NB4 (cell line): ENCODE measurements at regions not wholly inside any gene's neighbourhood (a gene's known extent, or its start where the extent isn't known, plus 50 kb on each side); places are given as distances from the start of the nearest gene placed in this dataset.
A peak's percentile ranks its signal among the peaks of the same experiment; 100 is the strongest.

Experiments
- DNase-seq: peaks from one replicate; pipeline ENCODE4 v3.0.0; 2010; ENCODE audit warnings: low read depth
- H3K4me3 ChIP-seq: one replicate; pipeline ENCODE4 v1.5.1; 2011; ENCODE audit warnings: mild to moderate bottlenecking, low read depth, low read length, moderate library complexity
- MYC ChIP-seq: IDR thresholded peaks from 2 replicates; pipeline ENCODE4 v1.6.1; 2011; ENCODE audit warnings: low read depth, low read length
- POLR2A ChIP-seq: IDR thresholded peaks from 2 replicates; pipeline ENCODE4 v1.6.1; 2011; ENCODE audit warnings: mild to moderate bottlenecking; ENCODE audit not compliant: insufficient read length; ENCODE audit errors: extremely low read depth
- TF ChIP-seq, protein P1 (sequence below): IDR thresholded peaks from one replicate; pipeline ENCODE4 v1.5.1; 2012; ENCODE audit warnings: low read depth, low read length
- TF ChIP-seq, protein P2 (sequence below): IDR thresholded peaks from 2 replicates; pipeline ENCODE4 v1.6.1; 2011; ENCODE audit warnings: low read depth, low read length

DNA sequence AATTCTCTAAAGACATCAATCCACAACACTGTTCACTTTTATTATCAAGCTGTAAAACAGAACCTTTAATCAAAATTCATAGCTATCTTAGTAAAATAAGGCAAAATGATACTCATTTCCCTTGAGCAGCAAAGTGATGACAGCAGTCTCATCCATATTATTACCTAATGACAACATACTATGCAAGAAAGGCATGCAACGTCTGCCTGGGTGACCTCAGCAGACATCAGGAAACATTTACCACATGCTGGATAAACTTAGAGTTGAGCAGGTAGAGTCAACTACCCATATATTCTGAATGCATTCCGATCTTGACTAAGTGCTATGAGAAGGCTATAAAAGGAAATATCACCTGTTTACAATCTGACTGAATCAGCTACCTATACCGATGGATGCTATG is 145.1 kb downstream of the SIPA1L2 start:
- DNase-seq, result no peak
- TF ChIP-seq MYC, result no peak
- TF ChIP-seq POLR2A, result no peak
- TF ChIP-seq, protein P1, sequence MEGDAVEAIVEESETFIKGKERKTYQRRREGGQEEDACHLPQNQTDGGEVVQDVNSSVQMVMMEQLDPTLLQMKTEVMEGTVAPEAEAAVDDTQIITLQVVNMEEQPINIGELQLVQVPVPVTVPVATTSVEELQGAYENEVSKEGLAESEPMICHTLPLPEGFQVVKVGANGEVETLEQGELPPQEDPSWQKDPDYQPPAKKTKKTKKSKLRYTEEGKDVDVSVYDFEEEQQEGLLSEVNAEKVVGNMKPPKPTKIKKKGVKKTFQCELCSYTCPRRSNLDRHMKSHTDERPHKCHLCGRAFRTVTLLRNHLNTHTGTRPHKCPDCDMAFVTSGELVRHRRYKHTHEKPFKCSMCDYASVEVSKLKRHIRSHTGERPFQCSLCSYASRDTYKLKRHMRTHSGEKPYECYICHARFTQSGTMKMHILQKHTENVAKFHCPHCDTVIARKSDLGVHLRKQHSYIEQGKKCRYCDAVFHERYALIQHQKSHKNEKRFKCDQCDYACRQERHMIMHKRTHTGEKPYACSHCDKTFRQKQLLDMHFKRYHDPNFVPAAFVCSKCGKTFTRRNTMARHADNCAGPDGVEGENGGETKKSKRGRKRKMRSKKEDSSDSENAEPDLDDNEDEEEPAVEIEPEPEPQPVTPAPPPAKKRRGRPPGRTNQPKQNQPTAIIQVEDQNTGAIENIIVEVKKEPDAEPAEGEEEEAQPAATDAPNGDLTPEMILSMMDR, result no peak
- TF ChIP-seq, protein P2, sequence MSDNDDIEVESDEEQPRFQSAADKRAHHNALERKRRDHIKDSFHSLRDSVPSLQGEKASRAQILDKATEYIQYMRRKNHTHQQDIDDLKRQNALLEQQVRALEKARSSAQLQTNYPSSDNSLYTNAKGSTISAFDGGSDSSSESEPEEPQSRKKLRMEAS, result no peak
- H3K4me3 ChIP-seq, result no peak overlapping the region

DNA sequence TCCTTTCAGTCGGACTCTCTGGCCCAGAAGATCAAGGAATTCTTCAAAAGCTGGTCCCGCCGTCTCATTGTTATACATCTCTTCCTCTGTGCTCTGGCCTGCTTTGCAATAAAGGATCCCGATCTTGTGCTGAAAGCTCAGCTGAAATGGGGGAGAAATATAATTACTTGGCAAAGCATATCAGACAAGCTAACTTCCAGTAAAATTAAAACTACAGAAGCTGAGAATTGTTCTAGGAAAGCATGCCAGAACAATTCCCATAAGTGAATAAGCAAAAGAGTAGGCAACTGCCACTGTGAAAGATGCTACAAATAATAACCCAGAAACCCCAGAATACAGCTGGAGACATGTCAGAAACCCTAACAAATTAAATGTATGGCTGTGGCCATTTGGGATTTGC is 146.1 kb downstream of the SIPA1L2 start:
- DNase-seq, result no peak
- TF ChIP-seq POLR2A, result no peak
- no peak for TF ChIP-seq MYC
- TF ChIP-seq, protein P2, result no peak
- TF ChIP-seq, protein P1, result no peak
- no peak overlapping the region for H3K4me3 ChIP-seq

- H3K4me3 ChIP-seq, result no peak overlapping the region
- DNase-seq, result no peak
- TF ChIP-seq MYC (no peak), POLR2A (no peak)
- TF ChIP-seq, protein P1, result no peak
- TF ChIP-seq, protein P2, result no peak
Observed at GRCh38 chr1:232481091-232481490, 148.8 kb downstream of the SIPA1L2 start.

- peak; percentile 21 for DNase-seq
- TF ChIP-seq POLR2A (no peak), MYC (no peak)
- TF ChIP-seq, protein P2, result no peak
- TF ChIP-seq, protein P1, result no peak
Observed at GRCh38 chr1:232477728-232478127, 152.2 kb downstream of the SIPA1L2 start.

DNA sequence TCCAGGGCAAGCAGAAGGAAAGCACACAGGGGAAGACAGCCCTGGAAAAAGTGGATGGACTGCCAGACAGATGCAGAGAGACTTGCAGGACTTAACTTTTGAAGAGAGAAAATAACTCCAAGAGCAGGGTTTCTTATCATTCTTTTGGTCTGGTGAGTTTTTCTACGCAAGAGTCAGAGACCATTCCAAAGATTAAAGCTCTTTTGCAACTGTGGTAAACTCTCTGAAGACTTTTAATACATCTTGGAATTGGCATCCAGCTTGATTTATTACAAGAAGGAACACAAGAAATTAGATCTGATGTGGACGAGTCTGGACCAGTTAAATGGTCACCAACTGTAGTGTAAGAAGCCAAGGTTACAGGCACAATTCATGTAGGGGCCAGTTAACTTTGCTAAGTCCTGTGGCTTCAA is 153.4 kb downstream of the SIPA1L2 start:
- DNase-seq, result no peak
- TF ChIP-seq, protein P1, result no peak
- no peak for TF ChIP-seq MYC
- TF ChIP-seq, protein P2, result no peak
- no peak for TF ChIP-seq POLR2A
- H3K4me3 ChIP-seq, result no peak overlapping the region

More at GRCh38 chr1:232477728-232478127, 152.2 kb downstream of the SIPA1L2 start:
- no peak overlapping the region for H3K4me3 ChIP-seq

DNA sequence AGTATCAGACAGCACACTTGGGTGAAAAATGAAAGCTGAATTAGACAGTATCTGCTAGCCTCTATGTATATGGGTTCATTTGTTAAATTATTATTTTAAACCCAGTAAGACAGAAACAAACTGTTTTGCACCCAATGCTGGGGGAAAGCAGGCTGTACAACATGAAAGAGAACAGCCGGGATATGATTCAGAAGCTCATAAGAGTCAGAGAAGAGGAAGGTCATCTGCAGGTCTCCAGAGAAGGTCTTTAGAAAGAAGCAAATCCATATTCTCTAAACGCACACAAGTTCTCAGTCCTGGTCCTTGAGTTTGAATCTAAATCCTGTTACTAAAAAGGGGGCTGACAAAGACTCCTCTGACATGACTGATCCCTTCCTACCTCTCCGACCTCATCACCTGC is 155.1 kb downstream of the SIPA1L2 start:
- TF ChIP-seq, protein P2, result no peak
- TF ChIP-seq, protein P1, result no peak
- TF ChIP-seq MYC, result no peak
- TF ChIP-seq POLR2A, result no peak
- H3K4me3 ChIP-seq, result no peak overlapping the region
- no peak for DNase-seq
